ENCODE measurements at regions not wholly inside any gene's neighbourhood (a gene's known extent, or its start where the extent isn't known, plus 50 kb on each side); places are given as distances from the start of the nearest gene placed in this dataset.

DNA sequence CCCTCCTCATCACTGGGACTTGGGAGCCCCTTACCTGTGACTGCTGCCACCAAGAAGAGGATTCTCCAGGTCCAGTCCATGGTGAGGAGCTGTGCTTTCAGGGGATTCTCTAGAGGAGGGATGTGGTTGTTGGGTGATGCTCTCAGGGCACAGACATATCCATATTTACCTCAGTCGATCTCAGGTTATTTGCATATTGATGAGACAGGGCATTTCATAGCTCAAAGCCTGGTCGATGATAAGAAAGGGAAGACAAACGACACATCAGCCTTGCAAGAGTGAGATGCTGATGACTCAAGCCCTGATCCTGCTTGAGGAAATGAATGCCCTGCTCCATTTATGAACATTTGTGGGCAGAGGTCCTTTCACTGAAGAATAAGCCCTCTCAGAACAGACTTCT lies 981.0 kb downstream of the TMEM121 start:
- Histone ChIP-seq H3K27me3 (no peaks in the 10 kb centered on the region), H3K9me3 (no peaks in the 10 kb centered on the region), H3K27ac (no peak overlapping the region), H3K36me3 (no peaks in the 10 kb centered on the region), H3K4me3 (no peak overlapping the region), H3K4me1 (no peaks in the 10 kb centered on the region)
- no peak for TF ChIP-seq POLR2A (IDR thresholded peaks at IDR 0.05)
- TF ChIP-seq, protein P1, sequence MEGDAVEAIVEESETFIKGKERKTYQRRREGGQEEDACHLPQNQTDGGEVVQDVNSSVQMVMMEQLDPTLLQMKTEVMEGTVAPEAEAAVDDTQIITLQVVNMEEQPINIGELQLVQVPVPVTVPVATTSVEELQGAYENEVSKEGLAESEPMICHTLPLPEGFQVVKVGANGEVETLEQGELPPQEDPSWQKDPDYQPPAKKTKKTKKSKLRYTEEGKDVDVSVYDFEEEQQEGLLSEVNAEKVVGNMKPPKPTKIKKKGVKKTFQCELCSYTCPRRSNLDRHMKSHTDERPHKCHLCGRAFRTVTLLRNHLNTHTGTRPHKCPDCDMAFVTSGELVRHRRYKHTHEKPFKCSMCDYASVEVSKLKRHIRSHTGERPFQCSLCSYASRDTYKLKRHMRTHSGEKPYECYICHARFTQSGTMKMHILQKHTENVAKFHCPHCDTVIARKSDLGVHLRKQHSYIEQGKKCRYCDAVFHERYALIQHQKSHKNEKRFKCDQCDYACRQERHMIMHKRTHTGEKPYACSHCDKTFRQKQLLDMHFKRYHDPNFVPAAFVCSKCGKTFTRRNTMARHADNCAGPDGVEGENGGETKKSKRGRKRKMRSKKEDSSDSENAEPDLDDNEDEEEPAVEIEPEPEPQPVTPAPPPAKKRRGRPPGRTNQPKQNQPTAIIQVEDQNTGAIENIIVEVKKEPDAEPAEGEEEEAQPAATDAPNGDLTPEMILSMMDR (IDR thresholded peaks at IDR 0.05), result no peak
- DNase-seq, result no peak
- intact Hi-C loops (cut with DNase I; ENCODE audit: low total_unique reads), result no loop called here

DNA sequence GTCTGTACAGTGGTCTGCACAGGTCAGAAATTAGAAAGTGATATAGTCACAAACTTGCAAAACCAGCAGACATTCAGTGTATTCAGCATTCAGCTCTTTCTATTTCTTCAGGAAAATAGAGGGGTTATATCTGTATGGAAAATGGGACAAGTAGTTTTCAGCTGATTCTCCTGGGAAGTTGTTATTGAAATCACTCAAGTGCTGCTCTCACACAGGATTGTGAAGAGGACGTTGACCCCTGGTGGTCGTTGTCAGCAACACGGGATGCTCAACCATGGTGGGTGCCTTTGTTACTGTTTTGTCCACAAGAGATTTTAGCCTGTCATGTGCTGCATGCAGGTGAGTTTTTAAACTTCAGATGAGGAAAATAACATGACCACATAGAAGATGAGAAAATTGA lies 981.8 kb downstream of the TMEM121 start:
- intact Hi-C loops (cut with DNase I; ENCODE audit: low total_unique reads), result no loop called here
- no peak for DNase-seq
- TF ChIP-seq, protein P1 (IDR thresholded peaks at IDR 0.05), result no peak
- TF ChIP-seq POLR2A (IDR thresholded peaks at IDR 0.05), result no peak

DNA sequence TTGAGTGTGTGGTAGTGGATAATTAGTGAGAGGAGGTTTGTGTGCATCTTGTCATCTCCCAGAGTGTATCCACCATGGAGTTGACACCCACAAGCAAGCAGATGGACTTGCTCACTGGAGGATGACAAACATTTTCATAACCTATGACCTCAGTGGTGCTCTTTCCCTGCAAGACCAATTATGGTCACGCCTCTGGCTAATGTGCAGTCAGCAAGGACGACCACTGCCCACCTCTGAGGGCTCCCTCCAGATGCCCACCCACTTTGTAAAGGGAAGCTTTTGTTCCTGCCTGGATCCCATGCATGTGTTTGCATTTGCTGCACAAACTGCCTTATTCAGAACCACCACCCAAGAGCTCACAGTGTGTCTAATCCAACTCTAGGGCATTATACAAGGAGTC lies 982.8 kb downstream of the TMEM121 start:
- H3K9me3 ChIP-seq, result no peaks in the 10 kb centered on the region
- no peak for DNase-seq
- H3K27me3 ChIP-seq, result no peaks in the 10 kb centered on the region
- TF ChIP-seq, protein P1 (IDR thresholded peaks at IDR 0.05), result no peak
- no peak for TF ChIP-seq POLR2A (IDR thresholded peaks at IDR 0.05)
- H3K36me3 ChIP-seq, result no peaks in the 10 kb centered on the region
- H3K4me1 ChIP-seq, result no peaks in the 10 kb centered on the region
- intact Hi-C loops (cut with DNase I; ENCODE audit: low total_unique reads), result no loop called here
- H3K27ac ChIP-seq, result no peak overlapping the region
- no peak overlapping the region for H3K4me3 ChIP-seq

More for the DNA sequence above, 981.8 kb downstream of the TMEM121 start:
- H3K27me3 ChIP-seq, result no peaks in the 10 kb centered on the region
- H3K4me1 ChIP-seq, result no peaks in the 10 kb centered on the region
- no peaks in the 10 kb centered on the region for H3K36me3 ChIP-seq
- no peak overlapping the region for H3K27ac ChIP-seq
- no peak overlapping the region for H3K4me3 ChIP-seq
- no peaks in the 10 kb centered on the region for H3K9me3 ChIP-seq

DNA sequence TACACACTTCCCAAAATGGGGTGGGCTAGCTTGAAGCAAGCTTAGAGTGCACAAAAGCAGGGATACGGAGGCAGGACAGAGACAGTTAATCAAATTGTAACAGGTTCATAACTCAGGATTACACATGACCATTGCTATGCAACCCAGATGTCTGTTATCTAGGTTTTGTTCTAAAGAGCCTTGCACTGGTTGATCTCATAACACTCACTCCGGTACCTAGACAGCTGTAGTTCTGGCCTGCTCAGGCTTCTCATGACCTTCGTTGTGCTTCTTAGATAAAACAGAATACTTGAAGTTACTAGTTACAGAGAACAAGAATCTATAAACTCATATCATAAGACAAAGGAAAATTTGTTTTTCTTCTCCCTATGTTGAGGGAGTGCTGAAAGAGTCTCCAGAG lies 983.4 kb downstream of the TMEM121 start:
- Histone ChIP-seq H3K27ac (no peak overlapping the region), H3K4me1 (no peaks in the 10 kb centered on the region), H3K27me3 (no peaks in the 10 kb centered on the region), H3K9me3 (no peaks in the 10 kb centered on the region), H3K36me3 (no peaks in the 10 kb centered on the region), H3K4me3 (no peak overlapping the region)
- intact Hi-C loops (cut with DNase I; ENCODE audit: low total_unique reads), result no loop called here
- DNase-seq, result no peak
- no peak for TF ChIP-seq POLR2A (IDR thresholded peaks at IDR 0.05)
- TF ChIP-seq, protein P1 (IDR thresholded peaks at IDR 0.05), result no peak

DNA sequence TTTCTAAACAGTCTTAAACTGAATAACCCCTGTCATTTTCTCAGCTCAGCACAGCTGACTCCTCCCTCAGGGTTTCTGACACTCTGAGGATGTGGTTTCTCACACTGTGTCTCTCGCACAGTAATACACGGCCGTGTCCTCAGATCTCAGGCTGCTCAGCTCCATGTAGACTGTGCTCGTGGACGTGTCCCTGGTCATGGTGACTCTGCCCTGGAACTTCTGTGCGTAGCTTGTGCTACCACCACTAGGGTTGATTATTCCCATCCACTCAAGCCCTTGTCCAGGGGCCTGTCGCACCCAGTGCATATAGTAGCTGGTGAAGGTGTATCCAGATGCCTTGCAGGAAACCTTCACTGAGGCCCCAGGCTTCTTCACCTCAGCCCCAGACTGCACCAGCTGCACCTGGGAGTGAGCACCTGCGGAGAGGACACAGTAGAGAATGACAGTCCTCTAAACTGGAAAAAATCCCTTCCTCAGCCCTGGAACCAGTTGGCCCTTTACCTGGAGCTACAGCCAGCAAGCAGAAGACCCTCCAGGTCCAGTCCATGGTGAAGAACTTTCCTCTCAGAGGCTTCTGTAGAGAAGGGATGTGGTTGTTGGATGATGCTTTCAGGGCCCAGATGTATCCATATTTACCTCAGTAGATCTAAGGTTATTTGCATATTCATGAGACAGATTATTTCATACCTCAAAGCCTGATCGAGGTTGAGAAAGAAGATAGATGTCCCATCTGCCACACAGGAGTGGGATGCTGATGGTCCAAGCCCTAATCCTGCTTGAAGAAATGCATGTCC lies 984.8 kb downstream of the TMEM121 start:
- Histone ChIP-seq H3K9me3 (no peaks in the 10 kb centered on the region), H3K27ac (peak overlapping the region in 1 of 2 donors; percentile 27), H3K4me1 (no peaks in the 10 kb centered on the region), H3K27me3 (no peaks in the 10 kb centered on the region), H3K4me3 (no peak overlapping the region), H3K36me3 (no peaks in the 10 kb centered on the region)
- no peak for DNase-seq
- TF ChIP-seq POLR2A (IDR thresholded peaks at IDR 0.05), result no peak
- TF ChIP-seq, protein P1 (IDR thresholded peaks at IDR 0.05), result no peak
- intact Hi-C loops (cut with DNase I; ENCODE audit: low total_unique reads), result no loop called here
